ENCODE measurements at regions not wholly inside any gene's neighbourhood (a gene's known extent, or its start where the extent isn't known, plus 50 kb on each side); places are given as distances from the start of the nearest gene placed in this dataset.

GRCh38 chr13:67369895-67370660, 139.9 kb upstream of the PCDH9 start:
- WGBS, 2 donors = 64 to 68% methylated on average over 6 of the region's 6 CpGs
- no peak overlapping the region for H3K4me3 ChIP-seq
- DNase-seq = no peak
- no peaks in the 10 kb centered on the region for H3K9me3 ChIP-seq
- H3K36me3 ChIP-seq = no peaks in the 10 kb centered on the region
- no peaks in the 10 kb centered on the region for H3K4me1 ChIP-seq
- no peak overlapping the region for H3K27ac ChIP-seq
- no peak for ATAC-seq (ENCODE audit: low FRiP score in 2 of 2)
- no peaks in the 10 kb centered on the region for H3K27me3 ChIP-seq
- TF ChIP-seq EP300 (IDR thresholded peaks at IDR 0.05) = no peak
- TF ChIP-seq POLR2A (IDR thresholded peaks at IDR 0.05) = no peak
- no peak for TF ChIP-seq CTCF (IDR thresholded peaks at IDR 0.05)
- no peak for TF ChIP-seq POLR2AphosphoS5 (IDR thresholded peaks at IDR 0.05)

- WGBS, 2 donors = 57 to 67% methylated on average over 1 of the region's 1 CpG
- H3K27me3 ChIP-seq = no peaks in the 10 kb centered on the region
- ATAC-seq (ENCODE audit: low FRiP score in 2 of 2) = no peak
- H3K27ac ChIP-seq = no peak overlapping the region
- H3K4me1 ChIP-seq = no peaks in the 10 kb centered on the region
- DNase-seq = no peak
- H3K4me3 ChIP-seq = no peak overlapping the region
- H3K36me3 ChIP-seq = no peaks in the 10 kb centered on the region
- no peaks in the 10 kb centered on the region for H3K9me3 ChIP-seq
- TF ChIP-seq CTCF (IDR thresholded peaks at IDR 0.05) (no peak), EP300 (IDR thresholded peaks at IDR 0.05) (no peak), POLR2A (IDR thresholded peaks at IDR 0.05) (no peak), POLR2AphosphoS5 (IDR thresholded peaks at IDR 0.05) (no peak)
Observed at GRCh38 chr13:67367399-67367798, 137.3 kb upstream of the PCDH9 start.

GRCh38 chr13:67366533-67366932, 136.4 kb upstream of the PCDH9 start:
- no peak overlapping the region for H3K4me3 ChIP-seq
- no peak for ATAC-seq (ENCODE audit: low FRiP score in 2 of 2)
- no peak overlapping the region for H3K27ac ChIP-seq

GRCh38 chr13:67355812-67356476, 125.8 kb upstream of the PCDH9 start:
- no peak for DNase-seq
- no peak for ATAC-seq (ENCODE audit: low FRiP score in 2 of 2)
- Histone ChIP-seq H3K36me3 (no peaks in the 10 kb centered on the region), H3K9me3 (no peaks in the 10 kb centered on the region), H3K27ac (no peak overlapping the region), H3K4me3 (no peak overlapping the region), H3K4me1 (no peaks in the 10 kb centered on the region), H3K27me3 (no peaks in the 10 kb centered on the region)
- no peak for TF ChIP-seq EP300 (IDR thresholded peaks at IDR 0.05)
- TF ChIP-seq CTCF (IDR thresholded peaks at IDR 0.05) = no peak
- no peak for TF ChIP-seq POLR2AphosphoS5 (IDR thresholded peaks at IDR 0.05)
- no peak for TF ChIP-seq POLR2A (IDR thresholded peaks at IDR 0.05)
- 68 to 76% methylated on average over 5 to 6 of the region's 6 CpGs for WGBS, 2 donors

More at GRCh38 chr13:67366533-67366932, 136.4 kb upstream of the PCDH9 start:
- no peaks in the 10 kb centered on the region for H3K27me3 ChIP-seq
- no peaks in the 10 kb centered on the region for H3K9me3 ChIP-seq
- TF ChIP-seq POLR2AphosphoS5 (IDR thresholded peaks at IDR 0.05) (no peak), POLR2A (IDR thresholded peaks at IDR 0.05) (no peak), CTCF (IDR thresholded peaks at IDR 0.05) (no peak), EP300 (IDR thresholded peaks at IDR 0.05) (no peak)
- no peak for DNase-seq
- H3K4me1 ChIP-seq = no peaks in the 10 kb centered on the region
- H3K36me3 ChIP-seq = no peaks in the 10 kb centered on the region

Measured in upper lobe of left lung (tissue), 6 donors.